ENCODE measurements at regions not wholly inside any gene's neighbourhood (a gene's known extent, or its start where the extent isn't known, plus 50 kb on each side); places are given as distances from the start of the nearest gene placed in this dataset.

DNA sequence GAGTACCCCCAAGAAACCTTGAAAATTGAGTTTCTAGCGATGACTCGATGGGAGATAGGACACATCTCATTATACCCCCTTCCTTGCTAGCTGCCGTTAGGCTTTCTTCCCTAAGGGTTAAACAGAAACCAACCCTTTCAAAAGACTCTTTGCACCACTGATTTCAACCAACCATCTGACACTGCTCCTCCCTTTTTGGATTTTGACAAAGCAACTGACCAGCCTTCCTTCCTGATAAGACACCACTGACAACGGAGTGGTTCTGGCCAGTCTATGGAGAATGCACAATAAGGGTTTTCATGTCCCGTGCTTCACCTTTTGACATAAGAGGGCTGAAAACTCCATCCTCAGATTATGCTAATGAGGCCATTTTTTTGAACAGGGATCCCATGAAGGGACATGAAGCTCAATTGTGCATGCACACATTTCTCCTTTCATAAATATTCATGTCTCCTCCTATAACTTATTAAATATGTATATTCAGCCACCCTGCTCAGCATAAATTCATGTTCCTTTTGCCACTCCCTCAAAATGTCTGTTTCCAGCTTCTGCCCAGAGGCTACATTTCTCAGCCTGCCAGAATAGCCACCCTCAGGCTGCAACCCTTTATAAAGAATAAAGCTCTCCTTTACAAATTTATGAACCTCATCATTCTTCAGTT, 52.8 kb upstream of the SLC35F5 start:
- Histone ChIP-seq H3K4me1 (no peaks in the 10 kb centered on the region), H3K27ac (no peak overlapping the region), H3K27me3 (replicated peaks in 1 of 7) (no peaks in the 10 kb centered on the region), H3K36me3 (no peaks in the 10 kb centered on the region), H3K9me3 (no peaks in the 10 kb centered on the region), H3K4me3 (no peak overlapping the region)
- WGBS, 5 donors = 89 to 98% (median 96%) methylated on average over 5 of the region's 5 CpGs
- intact Hi-C loops (cut with DNase I; ENCODE audit: low total_unique reads) = no loop called here
- DNase-seq = no peak
- TF ChIP-seq POLR2AphosphoS5 (IDR thresholded peaks at IDR 0.05) (no peak), POLR2A (IDR thresholded peaks at IDR 0.05) (no peak)
- TF ChIP-seq, protein P1, sequence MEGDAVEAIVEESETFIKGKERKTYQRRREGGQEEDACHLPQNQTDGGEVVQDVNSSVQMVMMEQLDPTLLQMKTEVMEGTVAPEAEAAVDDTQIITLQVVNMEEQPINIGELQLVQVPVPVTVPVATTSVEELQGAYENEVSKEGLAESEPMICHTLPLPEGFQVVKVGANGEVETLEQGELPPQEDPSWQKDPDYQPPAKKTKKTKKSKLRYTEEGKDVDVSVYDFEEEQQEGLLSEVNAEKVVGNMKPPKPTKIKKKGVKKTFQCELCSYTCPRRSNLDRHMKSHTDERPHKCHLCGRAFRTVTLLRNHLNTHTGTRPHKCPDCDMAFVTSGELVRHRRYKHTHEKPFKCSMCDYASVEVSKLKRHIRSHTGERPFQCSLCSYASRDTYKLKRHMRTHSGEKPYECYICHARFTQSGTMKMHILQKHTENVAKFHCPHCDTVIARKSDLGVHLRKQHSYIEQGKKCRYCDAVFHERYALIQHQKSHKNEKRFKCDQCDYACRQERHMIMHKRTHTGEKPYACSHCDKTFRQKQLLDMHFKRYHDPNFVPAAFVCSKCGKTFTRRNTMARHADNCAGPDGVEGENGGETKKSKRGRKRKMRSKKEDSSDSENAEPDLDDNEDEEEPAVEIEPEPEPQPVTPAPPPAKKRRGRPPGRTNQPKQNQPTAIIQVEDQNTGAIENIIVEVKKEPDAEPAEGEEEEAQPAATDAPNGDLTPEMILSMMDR (IDR thresholded peaks at IDR 0.05 in 8 of 11, conservative IDR thresholded peaks at IDR 0.05 in 3 of 11) = no peak

DNA sequence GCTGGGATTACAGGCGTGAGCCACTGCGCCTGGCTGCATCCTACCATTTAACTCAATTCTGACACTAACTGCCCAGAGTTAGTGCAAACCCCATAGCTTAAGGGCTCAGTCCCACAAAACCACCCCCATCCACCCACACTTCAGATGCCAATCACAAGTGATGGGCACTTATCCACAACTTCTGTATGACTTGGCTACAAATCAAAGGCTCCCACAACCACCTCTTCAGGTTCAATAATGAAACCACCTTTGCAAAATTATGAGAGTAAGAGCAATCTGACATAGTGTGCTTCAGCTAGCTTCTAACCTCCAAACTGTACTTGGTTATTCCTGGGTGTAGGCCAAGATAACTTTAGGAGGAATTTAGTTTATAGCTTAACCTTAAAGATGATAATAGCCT, 51.3 kb upstream of the SLC35F5 start:
- H3K9me3 ChIP-seq = no peaks in the 10 kb centered on the region
- H3K36me3 ChIP-seq = no peaks in the 10 kb centered on the region
- TF ChIP-seq, protein P1 (IDR thresholded peaks at IDR 0.05 in 8 of 11, conservative IDR thresholded peaks at IDR 0.05 in 3 of 11) = no peak
- no peak for TF ChIP-seq POLR2AphosphoS5 (IDR thresholded peaks at IDR 0.05)
- no peak for TF ChIP-seq POLR2A (IDR thresholded peaks at IDR 0.05)
- 95 to 100% (median 100%) methylated on average over 2 of the region's 2 CpGs for WGBS, 5 donors
- no peaks in the 10 kb centered on the region for H3K4me1 ChIP-seq
- H3K27me3 ChIP-seq (replicated peaks in 1 of 7) = no peaks in the 10 kb centered on the region
- intact Hi-C loops (cut with DNase I; ENCODE audit: low total_unique reads) = no loop called here
- no peak overlapping the region for H3K4me3 ChIP-seq
- no peak overlapping the region for H3K27ac ChIP-seq
- no peak for DNase-seq

DNA sequence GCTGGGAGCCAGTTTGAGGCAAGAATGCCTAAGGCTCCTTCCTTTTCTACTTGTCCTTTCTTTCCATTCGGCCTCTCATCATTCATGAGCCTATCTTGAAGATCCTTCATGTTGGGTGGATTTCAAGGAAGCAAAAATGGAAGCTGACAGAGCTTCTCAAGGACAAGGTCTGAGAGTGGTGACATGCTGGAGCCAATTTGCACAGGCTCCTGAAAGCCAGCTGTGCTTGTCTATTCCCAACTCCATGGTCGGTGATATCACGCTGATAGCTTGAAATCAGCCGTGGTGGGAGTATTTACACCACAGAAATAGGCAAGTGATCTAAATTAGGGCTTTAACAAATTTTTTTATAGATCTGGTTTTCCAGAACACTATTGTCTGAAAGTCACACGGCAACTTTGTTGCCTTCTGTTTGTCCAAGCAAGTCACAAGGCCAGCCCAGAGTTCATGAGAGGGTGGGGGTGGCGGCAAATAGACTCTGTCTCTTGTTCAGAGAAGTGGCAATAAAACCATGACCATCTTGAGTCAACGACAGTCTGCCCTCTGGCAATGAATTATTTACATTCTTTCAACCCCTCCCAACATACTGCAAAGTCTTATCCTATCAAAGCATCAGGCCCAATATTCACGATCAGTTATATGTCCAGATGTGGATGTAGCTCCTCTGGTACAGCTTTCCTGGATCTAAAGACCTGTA, 49.9 kb upstream of the SLC35F5 start:
- intact Hi-C loops (cut with DNase I; ENCODE audit: low total_unique reads) = no loop called here
- Histone ChIP-seq H3K36me3 (no peaks in the 10 kb centered on the region), H3K27ac (no peak overlapping the region), H3K4me1 (no peaks in the 10 kb centered on the region), H3K9me3 (no peaks in the 10 kb centered on the region), H3K4me3 (no peak overlapping the region), H3K27me3 (replicated peaks in 1 of 7) (no peaks in the 10 kb centered on the region)
- TF ChIP-seq, protein P1 (IDR thresholded peaks at IDR 0.05 in 8 of 11, conservative IDR thresholded peaks at IDR 0.05 in 3 of 11) = no peak
- TF ChIP-seq POLR2A (IDR thresholded peaks at IDR 0.05) = no peak
- no peak for TF ChIP-seq POLR2AphosphoS5 (IDR thresholded peaks at IDR 0.05)
- WGBS, 5 donors = 87 to 93% (median 89%) methylated on average over 8 of the region's 8 CpGs
- no peak for DNase-seq

Measured in spleen (tissue), 11 donors.